ENCODE measurements at regions not wholly inside any gene's neighbourhood (a gene's known extent, or its start where the extent isn't known, plus 50 kb on each side); places are given as distances from the start of the nearest gene placed in this dataset.

GRCh38 chr10:130492266-130492934 is 356.2 kb downstream of the GLRX3 start:
- no peak overlapping the region for H3K4me3 ChIP-seq (ENCODE audit: low read depth in 2 of 2, low read length in 2 of 2)
- intact Hi-C loops (cut with micrococcal nuclease; ENCODE audit: unreplicated experiment): no loop called here
- peaks cover 2% of the 10 kb centered on the region; the same call in 1 of the 2 replicates for H3K27me3 ChIP-seq (ENCODE audit: control insufficient read depth, insufficient read depth, low read length)
- POLR2A ChIA-PET: no interaction called here
- H3K4me1 ChIP-seq (ENCODE audit: control insufficient read depth, insufficient read depth, low read length): no peaks in the 10 kb centered on the region; the same call in 1 of the 2 replicates
- CTCF ChIA-PET: no interaction called here
- no peak overlapping the region for H3K27ac ChIP-seq (ENCODE audit: low read length)
- no peak for TF ChIP-seq POLR2AphosphoS5 (IDR thresholded peaks at IDR 0.05; ENCODE audit: low read depth, low read length)
- no peak for TF ChIP-seq CTCF (IDR thresholded peaks at IDR 0.05)
- no peak for TF ChIP-seq REST (IDR thresholded peaks at IDR 0.05; ENCODE audit: insufficient read depth in 1 of 2, low read depth in 2 of 2, low read length in 1 of 2)
- TF ChIP-seq TCF7L2 (IDR thresholded peaks at IDR 0.05; ENCODE audit: low read depth, low read length): no peak
- TF ChIP-seq SIN3A (IDR thresholded peaks at IDR 0.05; ENCODE audit: borderline replicate concordance, insufficient read depth, low read depth, low read length): no peak
- no peaks in the 10 kb centered on the region for H3K36me3 ChIP-seq (ENCODE audit: control insufficient read depth, insufficient read depth, low read length)
- DNase-seq (ENCODE audit: low read depth, low spot score): no peak
- BruUV-seq (replicated peaks): no TSS peak
- in situ Hi-C loops (cut with HindIII; ENCODE audit: low pct_unique_long_range_greater_than_20kb, low sequenced_read_pairs): no loop called here
- no peak for ATAC-seq
- H3K9me3 ChIP-seq (ENCODE audit: control insufficient read depth, insufficient read depth, low read depth, low read length): no peaks in the 10 kb centered on the region; the same call in 1 of the 2 replicates

- no peak for DNase-seq (ENCODE audit: low read depth, low spot score)
- TF ChIP-seq REST (IDR thresholded peaks at IDR 0.05; ENCODE audit: insufficient read depth in 1 of 2, low read depth in 2 of 2, low read length in 1 of 2): no peak
- no peak for TF ChIP-seq TCF7L2 (IDR thresholded peaks at IDR 0.05; ENCODE audit: low read depth, low read length)
- TF ChIP-seq CTCF (IDR thresholded peaks at IDR 0.05): no peak
- in situ Hi-C loops (cut with HindIII; ENCODE audit: low pct_unique_long_range_greater_than_20kb, low sequenced_read_pairs): no loop called here
- Histone ChIP-seq H3K4me3 (ENCODE audit: low read depth in 2 of 2, low read length in 2 of 2) (no peak overlapping the region), H3K27ac (ENCODE audit: low read length) (no peak overlapping the region), H3K27me3 (ENCODE audit: control insufficient read depth, insufficient read depth, low read length) (peaks cover 2% of the 10 kb centered on the region; the same call in 1 of the 2 replicates), H3K36me3 (ENCODE audit: control insufficient read depth, insufficient read depth, low read length) (no peaks in the 10 kb centered on the region), H3K9me3 (ENCODE audit: control insufficient read depth, insufficient read depth, low read depth, low read length) (no peaks in the 10 kb centered on the region; the same call in 1 of the 2 replicates), H3K4me1 (ENCODE audit: control insufficient read depth, insufficient read depth, low read length) (no peaks in the 10 kb centered on the region; the same call in 1 of the 2 replicates)
- BruUV-seq (replicated peaks): no TSS peak
- ATAC-seq: no peak
- POLR2A ChIA-PET: no interaction called here
- intact Hi-C loops (cut with micrococcal nuclease; ENCODE audit: unreplicated experiment): no loop called here
- CTCF ChIA-PET: no interaction called here
Measured at GRCh38 chr10:130493021-130493420, 356.8 kb downstream of the GLRX3 start.
